AG04450 (cell line): ENCODE measurements at regions not wholly inside any gene's neighbourhood (a gene's known extent, or its start where the extent isn't known, plus 50 kb on each side); places are given as distances from the start of the nearest gene placed in this dataset.

Experiments
- CTCF ChIA-PET: fragments of 300-600, 350-600 bp; formaldehyde crosslinking; extraction: SDS; loops from one replicate; lab custom pipeline; 2022; ENCODE audit warnings: antibody characterized with exemption, inconsistent platforms; lab: Charles Lee
- POLR2A ChIA-PET: fragments of 350-600 bp; formaldehyde crosslinking; extraction: SDS; loops from one replicate; lab custom pipeline; 2021; ENCODE audit warnings: antibody characterized with exemption, inconsistent platforms; lab: Yijun Ruan, JAX
- DNase-seq: peaks from one replicate; pipeline ENCODE4 v3.0.0-alpha.2; 2011; ENCODE audit warnings: low read depth, low spot score
- H3K27ac ChIP-seq: one replicate; pipeline ENCODE4 v1.5.1; 2012; ENCODE audit warnings: low read depth, low read length, control low read depth
- H3K27me3 ChIP-seq: one replicate; pipeline ENCODE4 v1.6.0; 2012; ENCODE audit warnings: low read length; ENCODE audit not compliant: control insufficient read depth, insufficient read depth
- H3K4me3 ChIP-seq: 2 replicates; pipeline ENCODE4 v1.5.1; 2011; ENCODE audit warnings: mild to moderate bottlenecking, low read depth, low read length, control low read depth
- H3K9me3 ChIP-seq: 2 replicates; pipeline ENCODE4 v1.5.1; 2012; ENCODE audit warnings: low read length; ENCODE audit not compliant: control insufficient read depth, insufficient read depth
- TF ChIP-seq, protein P1 (sequence below): IDR thresholded peaks from 2 replicates; pipeline ENCODE4 v1.5.1; 2011; ENCODE audit warnings: low read depth, low read length, control low read depth, inconsistent platforms

DNA sequence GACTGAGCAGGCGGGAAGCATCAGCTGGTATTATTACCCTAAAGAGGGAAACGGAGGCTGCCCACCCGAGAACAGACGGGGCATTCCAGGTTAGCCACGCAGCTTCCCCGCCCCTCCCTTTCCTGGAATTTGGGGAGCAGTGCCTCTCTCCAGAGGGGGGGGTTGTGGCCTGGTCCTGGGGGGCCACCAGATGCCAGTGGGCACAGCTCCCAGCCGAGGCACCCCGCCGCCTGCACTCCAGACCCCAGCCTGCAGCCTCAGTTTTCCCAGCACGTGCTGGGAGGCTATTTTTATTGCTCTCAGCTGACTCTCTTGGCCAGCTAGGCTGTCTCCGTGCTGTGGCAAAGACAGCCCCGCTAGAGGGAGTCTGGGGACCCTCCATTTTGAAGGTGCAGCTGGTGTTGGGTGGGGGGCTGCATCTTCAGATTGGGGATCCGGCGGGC, 62.7 kb upstream of the GSE1 start:
- Histone ChIP-seq H3K9me3 (peaks cover 6% of the 10 kb centered on the region; the same call in 1 of the 2 replicates), H3K4me3 (no peak overlapping the region), H3K27ac (no peak overlapping the region), H3K27me3 (no peaks in the 10 kb centered on the region)
- ChIA-PET POLR2A (no interaction called here), CTCF (interaction anchor here (1.1 to 1.3 kb wide), 4 partner anchors 13 to 66 kb away, joined by 3 to 4 read pairs (median 4); no protein-coding TSS in a partner anchor)
- DNase-seq = no peak
- TF ChIP-seq, protein P1, sequence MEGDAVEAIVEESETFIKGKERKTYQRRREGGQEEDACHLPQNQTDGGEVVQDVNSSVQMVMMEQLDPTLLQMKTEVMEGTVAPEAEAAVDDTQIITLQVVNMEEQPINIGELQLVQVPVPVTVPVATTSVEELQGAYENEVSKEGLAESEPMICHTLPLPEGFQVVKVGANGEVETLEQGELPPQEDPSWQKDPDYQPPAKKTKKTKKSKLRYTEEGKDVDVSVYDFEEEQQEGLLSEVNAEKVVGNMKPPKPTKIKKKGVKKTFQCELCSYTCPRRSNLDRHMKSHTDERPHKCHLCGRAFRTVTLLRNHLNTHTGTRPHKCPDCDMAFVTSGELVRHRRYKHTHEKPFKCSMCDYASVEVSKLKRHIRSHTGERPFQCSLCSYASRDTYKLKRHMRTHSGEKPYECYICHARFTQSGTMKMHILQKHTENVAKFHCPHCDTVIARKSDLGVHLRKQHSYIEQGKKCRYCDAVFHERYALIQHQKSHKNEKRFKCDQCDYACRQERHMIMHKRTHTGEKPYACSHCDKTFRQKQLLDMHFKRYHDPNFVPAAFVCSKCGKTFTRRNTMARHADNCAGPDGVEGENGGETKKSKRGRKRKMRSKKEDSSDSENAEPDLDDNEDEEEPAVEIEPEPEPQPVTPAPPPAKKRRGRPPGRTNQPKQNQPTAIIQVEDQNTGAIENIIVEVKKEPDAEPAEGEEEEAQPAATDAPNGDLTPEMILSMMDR = no peak

DNA sequence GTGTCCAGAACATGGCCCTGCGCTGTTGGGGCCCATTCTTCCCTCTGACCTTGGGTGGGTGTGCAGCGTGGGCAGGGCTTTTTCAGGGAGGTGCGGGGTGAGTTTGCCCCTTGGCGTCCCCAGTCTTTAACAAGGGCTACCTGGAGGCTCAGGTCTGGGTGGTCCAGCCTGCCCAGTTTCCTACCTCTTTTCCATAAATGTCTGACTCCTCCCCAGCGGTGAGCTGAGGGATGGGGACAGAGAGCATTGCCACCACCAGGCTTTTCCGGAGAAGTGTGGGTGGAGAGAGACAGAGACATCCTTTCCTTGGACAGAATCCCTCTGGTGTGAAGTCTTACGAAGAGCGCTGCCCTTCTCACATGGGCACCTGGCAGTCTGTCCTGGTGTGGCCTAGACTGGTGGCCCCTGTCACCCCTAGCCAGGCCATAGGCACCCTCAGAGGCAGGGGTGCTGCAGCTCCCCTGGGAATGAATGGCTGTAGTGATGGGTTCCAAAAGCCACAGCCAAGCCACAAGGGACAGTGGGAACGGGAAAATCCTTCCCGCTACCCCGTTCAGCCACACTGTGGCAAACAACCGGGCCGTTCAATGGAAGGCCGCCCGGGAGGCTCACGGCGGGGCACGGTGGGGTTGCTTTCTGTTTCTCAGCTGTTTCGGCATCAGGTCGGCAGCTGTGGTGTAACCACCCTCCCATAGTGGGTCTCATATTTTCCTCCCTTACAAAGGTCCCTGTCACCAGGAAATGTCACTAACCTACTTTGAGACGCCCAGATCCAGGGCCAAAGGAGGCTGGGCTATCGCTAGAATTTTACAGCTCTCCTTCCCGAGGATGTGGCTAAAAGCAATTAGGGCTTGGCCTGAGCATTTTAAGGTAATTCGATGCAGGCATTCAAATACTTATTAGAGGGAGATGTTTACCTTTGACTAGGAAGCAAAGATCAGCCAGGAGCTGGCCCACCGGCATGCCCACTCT, 61.9 kb upstream of the GSE1 start:
- DNase-seq = no peak
- peaks cover 6% of the 10 kb centered on the region; the same call in 1 of the 2 replicates for H3K9me3 ChIP-seq
- H3K4me3 ChIP-seq = no peak overlapping the region
- CTCF ChIA-PET = interaction anchor here (1.1 to 1.9 kb wide), 6 partner anchors 13 to 135 kb away, joined by 3 to 6 read pairs (median 4); no protein-coding TSS in a partner anchor
- no peaks in the 10 kb centered on the region for H3K27me3 ChIP-seq
- TF ChIP-seq, protein P1 = no peak
- H3K27ac ChIP-seq = no peak overlapping the region
- POLR2A ChIA-PET = no interaction called here

- H3K27me3 ChIP-seq = no peaks in the 10 kb centered on the region
- TF ChIP-seq, protein P1 = no peak
- CTCF ChIA-PET = interaction anchor here (0.7 to 3.1 kb wide), 6 partner anchors 9 to 137 kb away, joined by 3 to 14 read pairs (median 6); no protein-coding TSS in a partner anchor
- H3K4me3 ChIP-seq = peak overlapping the region; percentile 75
- POLR2A ChIA-PET = interaction anchor here (0.9 to 1.0 kb wide), 2 partner anchors 21 to 39 kb away, joined by 3 to 5 read pairs; no protein-coding TSS in a partner anchor
- no peaks in the 10 kb centered on the region for H3K9me3 ChIP-seq
- H3K27ac ChIP-seq = no peak overlapping the region
- no peak for DNase-seq
These were observed 60.1 kb upstream of the GSE1 start for GRCh38 chr16:85552980-85553435.

DNA sequence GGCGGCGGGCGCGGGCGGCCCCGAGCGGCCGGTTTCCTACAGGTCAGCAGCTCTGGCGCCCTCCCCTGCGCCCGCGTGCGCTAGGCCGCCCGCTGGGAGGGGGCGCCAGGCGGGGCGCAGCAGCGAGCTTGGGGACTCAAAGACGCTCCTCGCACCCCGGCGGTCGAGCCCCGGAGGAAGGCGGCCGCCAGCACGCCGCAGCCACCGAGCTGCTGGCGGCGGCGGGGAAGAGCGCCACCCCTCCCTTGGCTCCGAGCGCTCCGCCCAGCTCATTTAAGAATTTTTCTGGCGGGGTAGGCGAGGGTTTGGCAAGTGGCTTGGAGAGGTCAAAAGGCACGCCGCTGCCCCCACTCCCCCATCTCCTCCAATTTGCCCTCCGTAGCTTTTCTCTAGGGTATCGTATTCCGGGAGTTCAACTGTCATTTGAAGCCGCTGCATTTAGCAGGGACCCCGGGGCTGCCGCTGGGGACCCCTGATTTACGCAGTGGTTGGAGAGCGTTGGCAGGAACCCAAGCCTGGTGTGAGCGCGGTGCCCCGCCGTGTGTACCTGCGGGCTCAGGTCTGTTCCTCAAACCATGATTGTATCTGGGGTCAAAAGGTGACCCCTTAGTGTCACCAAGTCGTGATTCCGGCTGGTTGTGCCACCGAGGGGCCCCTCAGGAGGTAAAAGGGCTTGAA, 59.5 kb upstream of the GSE1 start:
- DNase-seq = no peak
- peak overlapping the region; percentile 75 for H3K4me3 ChIP-seq
- H3K9me3 ChIP-seq = no peaks in the 10 kb centered on the region
- ChIA-PET CTCF (interaction anchor here (0.7 to 3.1 kb wide), 4 partner anchors 11 to 62 kb away, joined by 3 to 14 read pairs (median 6); no protein-coding TSS in a partner anchor), POLR2A (interaction anchor here (0.9 to 1.0 kb wide), 2 partner anchors 20 to 39 kb away, joined by 3 to 5 read pairs; no protein-coding TSS in a partner anchor)
- no peaks in the 10 kb centered on the region for H3K27me3 ChIP-seq
- TF ChIP-seq, protein P1 = 0 out of 2 replicates have a peak, but pooled peaks have one; percentile 3
- H3K27ac ChIP-seq = peak overlapping the region; percentile 82
